HCT116 (cell line): ENCODE measurements at regions not wholly inside any gene's neighbourhood (a gene's known extent, or its start where the extent isn't known, plus 50 kb on each side); places are given as distances from the start of the nearest gene placed in this dataset.

Experiments
- ATAC-seq: fragments of 200-7000 bp; cut with Tn5 transposase; 2 replicates; pipeline ENCODE4 v1.9.1; 2020; ENCODE audit warnings: mild to moderate bottlenecking, moderate library complexity
- BruUV-seq: library from RNA; stranded (reverse); fragments of 400-500 nt; replicated peaks from 2 replicates; lab custom pipeline; 2021; lab: Mats Ljungman, UMichigan
- CTCF ChIA-PET: fragments of 300-600 bp; sonication (Branson Sonifier 250); formaldehyde crosslinking; loops from one replicate; lab custom pipeline; 2021; ENCODE audit warnings: antibody characterized with exemption; lab: Charles Lee
- POLR2A ChIA-PET: fragments of 300-600, 350-600 bp; sonication (Branson Sonifier 250); formaldehyde crosslinking; loops from one replicate; lab custom pipeline; 2021; ENCODE audit warnings: antibody characterized with exemption; lab: Charles Lee
- RAD21 ChIA-PET, 2 experiments: fragments of 300-600 bp; sonication (Branson Sonifier 250); formaldehyde crosslinking; loops; one replicate each; lab custom pipeline; 2023; ENCODE audit warnings: low total read pairs in 2 of 2; ENCODE audit not compliant: uncharacterized antibody in 2 of 2, unreplicated experiment in 2 of 2, low non-redundant PET in 1 of 2; lab: Charles Lee
- DNase-seq: peaks from one replicate; pipeline ENCODE4 v3.0.0-alpha.2; 2010; ENCODE audit warnings: low read depth, low spot score
- H2AFZ ChIP-seq: fragments of 200-600 bp; shearing (Covaris generic), sonication (generic); 2 replicates; pipeline ENCODE4 v1.6.1; 2017; ENCODE audit warnings: low read depth, mixed run types, mixed read lengths, antibody characterized with exemption, low read length; ENCODE audit not compliant: poor library complexity, severe bottlenecking
- H3K27ac ChIP-seq: 2 replicates; pipeline ENCODE4 v1.5.1; 2012; ENCODE audit warnings: low read depth, low read length
- H3K27me3 ChIP-seq: fragments of 200-600 bp; sonication (generic); 2 replicates; pipeline ENCODE4 v1.6.1; 2016; ENCODE audit warnings: mixed run types, low read length, mixed read lengths; ENCODE audit not compliant: insufficient read depth
- H3K36me3 ChIP-seq, 2 experiments: fragments of 200-500 bp in 1 of 2; fragments of 200-600 bp in 1 of 2; sonication (Bioruptor generic) in 1 of 2; sonication (generic) in 1 of 2; 2 replicates each; pipeline versions ENCODE4 v1.5.1 to v1.6.1; 2014 to 2016; ENCODE audit warnings: low read length in 2 of 2, inconsistent platforms in 1 of 2, mixed read lengths in 1 of 2, mixed run types in 1 of 2; ENCODE audit not compliant: insufficient read depth in 2 of 2, control insufficient read depth in 1 of 2
- H3K4me1 ChIP-seq, 2 experiments: fragments of 200-600 bp in 1 of 2; sonication (generic) in 1 of 2; 2 replicates each; pipeline versions ENCODE4 v1.5.1 to v1.6.1; 2012 to 2017; ENCODE audit warnings: low read length in 2 of 2, inconsistent platforms in 1 of 2, mild to moderate bottlenecking in 1 of 2, mixed read lengths in 1 of 2, mixed run types in 1 of 2, moderate library complexity in 1 of 2; ENCODE audit not compliant: insufficient read depth in 2 of 2, control insufficient read depth in 1 of 2
- H3K4me2 ChIP-seq: fragments of 200-600 bp; sonication (generic); 2 replicates; pipeline ENCODE4 v1.6.1; 2017; ENCODE audit warnings: mixed run types, low read length, mixed read lengths
- H3K4me3 ChIP-seq, 2 experiments: fragments of 200-600 bp in 1 of 2; sonication (generic) in 1 of 2; replicated peaks in 1 of 2; 2 replicates each; pipeline ENCODE4 v1.5.1; 2011 to 2016; ENCODE audit warnings: low read length in 2 of 2, control low read depth in 1 of 2, low read depth in 1 of 2, mild to moderate bottlenecking in 1 of 2, mixed read lengths in 1 of 2, mixed run types in 1 of 2
- H3K79me2 ChIP-seq: fragments of 200-600 bp; sonication (generic); 2 replicates; pipeline ENCODE4 v1.6.1; 2017; ENCODE audit warnings: mild to moderate bottlenecking, mixed run types, low read length, moderate library complexity, mixed read lengths; ENCODE audit not compliant: insufficient read depth
- H3K9ac ChIP-seq: fragments of 200-600 bp; sonication (generic); 2 replicates; pipeline ENCODE4 v1.6.1; 2016; ENCODE audit warnings: low read length, mixed read lengths
- H3K9me2 ChIP-seq: fragments of 200-600 bp; sonication (generic), shearing (Covaris generic); 2 replicates; pipeline ENCODE4 v1.6.1; 2017; ENCODE audit warnings: mixed run types, mild to moderate bottlenecking, moderate library complexity; ENCODE audit not compliant: insufficient read depth
- H3K9me3 ChIP-seq, 2 experiments: fragments of 200-500 bp in 1 of 2; fragments of 200-600 bp in 1 of 2; sonication (Bioruptor generic) in 1 of 2; sonication (generic) in 1 of 2; 2 replicates each; pipeline ENCODE4 v1.6.1; 2014 to 2017; ENCODE audit warnings: low read length in 2 of 2, mixed read lengths in 2 of 2, inconsistent platforms in 1 of 2, low read depth in 1 of 2, mild to moderate bottlenecking in 1 of 2, mixed run types in 1 of 2, moderate library complexity in 1 of 2; ENCODE audit not compliant: control insufficient read depth in 1 of 2, insufficient read depth in 1 of 2
- H4K20me1 ChIP-seq: fragments of 200-600 bp; sonication (generic), shearing (Covaris generic); 2 replicates; pipeline ENCODE4 v1.6.1; 2017; ENCODE audit warnings: mixed run types, mild to moderate bottlenecking, moderate library complexity; ENCODE audit not compliant: insufficient read depth
- CBX3 ChIP-seq: IDR thresholded peaks from 2 replicates; pipeline ENCODE4 v1.6.1; 2012; ENCODE audit warnings: low read depth
- CEBPB ChIP-seq: IDR thresholded peaks from 2 replicates; pipeline ENCODE4 v1.6.1; 2012; ENCODE audit warnings: low read depth
- EZH2phosphoT487 ChIP-seq: fragments of 200-600 bp; IDR thresholded peaks from 2 replicates; pipeline ENCODE4 v1.6.1; 2018; ENCODE audit warnings: antibody characterized with exemption, borderline replicate concordance
- FOSL1 ChIP-seq: IDR thresholded peaks from 2 replicates; pipeline ENCODE4 v1.6.1; 2012; ENCODE audit warnings: low read depth
- JUND ChIP-seq: IDR thresholded peaks from 2 replicates; pipeline ENCODE4 v1.6.1; 2012
- POLR2AphosphoS5 ChIP-seq: IDR thresholded peaks from 2 replicates; pipeline ENCODE4 v1.6.1; 2011; ENCODE audit warnings: mild to moderate bottlenecking, low read depth, low read length, moderate library complexity
- RAD21 ChIP-seq: IDR thresholded peaks from 2 replicates; pipeline ENCODE4 v1.6.1; 2012; ENCODE audit warnings: low read depth, mild to moderate bottlenecking
- SIN3A ChIP-seq: IDR thresholded peaks from 2 replicates; pipeline ENCODE4 v1.6.1; 2012; ENCODE audit warnings: low read depth
- SP1 ChIP-seq: IDR thresholded peaks from 2 replicates; pipeline ENCODE4 v1.6.1; 2012; ENCODE audit warnings: low read depth
- TCF7L2 ChIP-seq: IDR thresholded peaks from 2 replicates; pipeline ENCODE4 v1.7.0; 2011; ENCODE audit warnings: borderline replicate concordance, inconsistent platforms; ENCODE audit not compliant: insufficient read depth, insufficient read length; ENCODE audit errors: extremely low read depth
- YY1 ChIP-seq: IDR thresholded peaks from 2 replicates; pipeline ENCODE4 v1.6.1; 2011; ENCODE audit warnings: low read length, low read depth, moderate library complexity, mild to moderate bottlenecking; ENCODE audit not compliant: insufficient replicate concordance; ENCODE audit errors: extremely low read depth
- ZFX ChIP-seq: fragments of 450-650 bp; IDR thresholded peaks from 2 replicates; pipeline ENCODE4 v1.6.1; 2017
- ZNF274 ChIP-seq: fragments of 200-500 bp; sonication (Bioruptor generic); IDR thresholded peaks from 2 replicates; pipeline ENCODE4 v1.6.1; 2014; ENCODE audit warnings: mild to moderate bottlenecking, low read depth, low read length, inconsistent platforms
- intact Hi-C: fragments of 100-400 bp; cut with micrococcal nuclease; formaldehyde crosslinking; loops from 2 replicates; pipeline ENCODE4 v1.10.0; 2022
- TF ChIP-seq, protein P1 (sequence below): IDR thresholded peaks from 2 replicates; pipeline ENCODE4 v1.6.1; 2012
- TF ChIP-seq, protein P2 (sequence below): IDR thresholded peaks from 2 replicates; pipeline ENCODE4 v1.6.1; 2011; ENCODE audit warnings: mild to moderate bottlenecking, low read length, moderate library complexity; ENCODE audit not compliant: insufficient replicate concordance; ENCODE audit errors: extremely low read depth
- TF ChIP-seq, protein P3 (sequence below), 3 experiments: fragments of 200-600 bp in 1 of 3; sonication (generic) in 1 of 3; IDR thresholded peaks in 2 of 3; conservative IDR thresholded peaks in 1 of 3; 2 replicates each; pipeline ENCODE4 v1.5.1; 2012 to 2017; ENCODE audit warnings: low read depth in 2 of 3, low read length in 2 of 3, antibody characterized with exemption in 1 of 3, borderline replicate concordance in 1 of 3, control low read depth in 1 of 3, mild to moderate bottlenecking in 1 of 3, mixed read lengths in 1 of 3, mixed run types in 1 of 3, moderate library complexity in 1 of 3; ENCODE audit not compliant: insufficient read depth in 1 of 3
- TF ChIP-seq, protein P4 (sequence below): IDR thresholded peaks from 2 replicates; pipeline ENCODE4 v1.6.1; 2012

DNA sequence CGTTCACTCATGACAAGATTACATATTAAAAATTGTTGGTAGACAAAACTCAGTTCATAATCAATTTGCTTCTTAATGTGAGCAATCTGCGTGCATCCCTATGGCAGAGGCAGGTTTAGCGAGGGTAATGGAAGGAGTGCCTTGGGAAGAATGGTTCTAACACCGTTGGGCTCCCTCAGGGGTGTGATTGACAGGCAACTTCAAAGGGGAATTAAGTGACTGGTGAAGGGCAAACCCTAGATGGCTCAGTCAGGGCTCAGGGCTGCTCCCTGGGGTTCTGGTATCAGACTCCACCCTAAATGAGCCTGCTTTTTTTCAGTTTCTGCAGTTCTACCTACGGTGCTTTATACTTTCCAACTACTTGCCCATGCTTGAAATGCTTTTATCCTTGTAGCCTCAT, 419.5 kb upstream of the CELF4 start:
- Histone ChIP-seq H3K36me3 (no peaks in the 10 kb centered on the region), H3K4me3 (no peak overlapping the region), H3K9ac (no peak overlapping the region), H3K4me2 (no peak overlapping the region), H3K9me2 (no peaks in the 10 kb centered on the region), H3K27ac (no peak overlapping the region), H3K4me1 (no peaks in the 10 kb centered on the region), H3K79me2 (no peaks in the 10 kb centered on the region), H2AFZ (no peak overlapping the region), H3K27me3 (no peaks in the 10 kb centered on the region), H3K9me3 (peaks cover 0 to 4% of the 10 kb centered on the region in 2 experiments; a peak in 2 of 4 replicates), H4K20me1 (no peaks in the 10 kb centered on the region)
- TF ChIP-seq RAD21 (no peak), TCF7L2 (peak; percentile 26)
- ChIA-PET POLR2A (no interaction called here), CTCF (no interaction called here), RAD21 (no interaction called here)
- ATAC-seq (no peak), DNase-seq (no peak)
- intact Hi-C loops: no loop called here
- BruUV-seq: no TSS peak

DNA sequence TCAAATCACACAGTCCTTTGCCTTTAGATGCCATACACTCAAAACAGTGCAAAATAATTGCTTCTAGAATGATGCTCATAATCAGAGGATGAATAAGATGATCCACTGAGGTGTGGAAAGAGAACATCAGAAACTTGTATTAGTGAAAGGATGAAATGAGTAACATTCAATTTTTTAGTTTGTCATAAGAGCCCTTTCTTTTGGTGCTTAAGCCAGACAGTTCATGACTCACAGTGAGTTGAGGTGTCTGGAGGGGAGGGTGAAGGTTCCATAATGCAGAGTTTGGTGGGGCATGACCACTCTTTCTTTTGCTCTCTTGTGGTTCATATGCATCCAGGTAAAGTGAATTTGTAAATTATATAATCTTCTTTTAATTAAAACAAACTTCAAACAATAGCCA, 415.0 kb upstream of the CELF4 start:
- H3K27ac ChIP-seq: no peak overlapping the region
- CTCF ChIA-PET: no interaction called here
- peaks cover 4 to 11% of the 10 kb centered on the region in 2 experiments; a peak in 2 of 4 replicates for H3K9me3 ChIP-seq
- intact Hi-C loops: no loop called here
- no peak overlapping the region for H3K9ac ChIP-seq
- no peaks in the 10 kb centered on the region for H3K27me3 ChIP-seq
- RAD21 ChIA-PET: no interaction called here
- no TSS peak for BruUV-seq
- no peaks in the 10 kb centered on the region for H3K79me2 ChIP-seq
- H2AFZ ChIP-seq: no peak overlapping the region
- ATAC-seq (no peak), DNase-seq (no peak)
- H3K9me2 ChIP-seq: no peaks in the 10 kb centered on the region
- H3K4me1 ChIP-seq: no peaks in the 10 kb centered on the region
- no peaks in the 10 kb centered on the region for H3K36me3 ChIP-seq
- H4K20me1 ChIP-seq: no peaks in the 10 kb centered on the region
- H3K4me2 ChIP-seq: no peak overlapping the region
- POLR2A ChIA-PET: no interaction called here
- H3K4me3 ChIP-seq: no peak overlapping the region
- TF ChIP-seq FOSL1 (no peak), CEBPB (no peak), ZFX (no peak), TCF7L2 (no peak), EZH2phosphoT487 (no peak), JUND (no peak), ZNF274 (no peak), POLR2AphosphoS5 (no peak), SIN3A (no peak), YY1 (no peak), SP1 (no peak), CBX3 (no peak)
- TF ChIP-seq, protein P1, sequence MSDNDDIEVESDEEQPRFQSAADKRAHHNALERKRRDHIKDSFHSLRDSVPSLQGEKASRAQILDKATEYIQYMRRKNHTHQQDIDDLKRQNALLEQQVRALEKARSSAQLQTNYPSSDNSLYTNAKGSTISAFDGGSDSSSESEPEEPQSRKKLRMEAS: no peak
- TF ChIP-seq, protein P2, sequence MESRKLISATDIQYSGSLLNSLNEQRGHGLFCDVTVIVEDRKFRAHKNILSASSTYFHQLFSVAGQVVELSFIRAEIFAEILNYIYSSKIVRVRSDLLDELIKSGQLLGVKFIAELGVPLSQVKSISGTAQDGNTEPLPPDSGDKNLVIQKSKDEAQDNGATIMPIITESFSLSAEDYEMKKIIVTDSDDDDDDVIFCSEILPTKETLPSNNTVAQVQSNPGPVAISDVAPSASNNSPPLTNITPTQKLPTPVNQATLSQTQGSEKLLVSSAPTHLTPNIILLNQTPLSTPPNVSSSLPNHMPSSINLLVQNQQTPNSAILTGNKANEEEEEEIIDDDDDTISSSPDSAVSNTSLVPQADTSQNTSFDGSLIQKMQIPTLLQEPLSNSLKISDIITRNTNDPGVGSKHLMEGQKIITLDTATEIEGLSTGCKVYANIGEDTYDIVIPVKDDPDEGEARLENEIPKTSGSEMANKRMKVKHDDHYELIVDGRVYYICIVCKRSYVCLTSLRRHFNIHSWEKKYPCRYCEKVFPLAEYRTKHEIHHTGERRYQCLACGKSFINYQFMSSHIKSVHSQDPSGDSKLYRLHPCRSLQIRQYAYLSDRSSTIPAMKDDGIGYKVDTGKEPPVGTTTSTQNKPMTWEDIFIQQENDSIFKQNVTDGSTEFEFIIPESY: no peak
- TF ChIP-seq, protein P3, sequence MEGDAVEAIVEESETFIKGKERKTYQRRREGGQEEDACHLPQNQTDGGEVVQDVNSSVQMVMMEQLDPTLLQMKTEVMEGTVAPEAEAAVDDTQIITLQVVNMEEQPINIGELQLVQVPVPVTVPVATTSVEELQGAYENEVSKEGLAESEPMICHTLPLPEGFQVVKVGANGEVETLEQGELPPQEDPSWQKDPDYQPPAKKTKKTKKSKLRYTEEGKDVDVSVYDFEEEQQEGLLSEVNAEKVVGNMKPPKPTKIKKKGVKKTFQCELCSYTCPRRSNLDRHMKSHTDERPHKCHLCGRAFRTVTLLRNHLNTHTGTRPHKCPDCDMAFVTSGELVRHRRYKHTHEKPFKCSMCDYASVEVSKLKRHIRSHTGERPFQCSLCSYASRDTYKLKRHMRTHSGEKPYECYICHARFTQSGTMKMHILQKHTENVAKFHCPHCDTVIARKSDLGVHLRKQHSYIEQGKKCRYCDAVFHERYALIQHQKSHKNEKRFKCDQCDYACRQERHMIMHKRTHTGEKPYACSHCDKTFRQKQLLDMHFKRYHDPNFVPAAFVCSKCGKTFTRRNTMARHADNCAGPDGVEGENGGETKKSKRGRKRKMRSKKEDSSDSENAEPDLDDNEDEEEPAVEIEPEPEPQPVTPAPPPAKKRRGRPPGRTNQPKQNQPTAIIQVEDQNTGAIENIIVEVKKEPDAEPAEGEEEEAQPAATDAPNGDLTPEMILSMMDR (IDR thresholded peaks at IDR 0.05 in 2 of 3, conservative IDR thresholded peaks at IDR 0.05 in 1 of 3; ENCODE audit: borderline replicate concordance in 1 of 3, insufficient read depth in 1 of 3, low read depth in 2 of 3, low read length in 2 of 3): no peak
- TF ChIP-seq, protein P4, sequence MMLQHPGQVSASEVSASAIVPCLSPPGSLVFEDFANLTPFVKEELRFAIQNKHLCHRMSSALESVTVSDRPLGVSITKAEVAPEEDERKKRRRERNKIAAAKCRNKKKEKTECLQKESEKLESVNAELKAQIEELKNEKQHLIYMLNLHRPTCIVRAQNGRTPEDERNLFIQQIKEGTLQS: no peak
